Activated CD4-positive, alpha-beta memory T cell treated with anti-CD3 and anti-CD28 coated beads for 36 hours (primary cell): ENCODE measurements at regions not wholly inside any gene's neighbourhood (a gene's known extent, or its start where the extent isn't known, plus 50 kb on each side); places are given as distances from the start of the nearest gene placed in this dataset. TPM values are rescaled to one million over a fixed set of nuclear protein-coding genes. Genes with fewer than 3 reads are reported as not detected.

ENCODE experiments used
- CTCF ChIA-PET: fragments of 350-600 bp; sonication (Branson Sonifier 250); formaldehyde crosslinking; loops from one replicate; lab custom pipeline; 2021; ENCODE audit warnings: antibody characterized with exemption, inconsistent platforms; lab: Charles Lee
- POLR2A ChIA-PET: fragments of 350-600 bp; sonication (Branson Sonifier 250); formaldehyde crosslinking; loops from one replicate; lab custom pipeline; 2021; ENCODE audit warnings: antibody characterized with exemption; lab: Charles Lee
- DNase-seq: peaks from one replicate; pipeline ENCODE4 v3.0.0-alpha.2; 2020
- H3K27ac Mint-ChIP-seq: one replicate; pipeline ENCODE4 v1.8.0; 2021; ENCODE audit warnings: mixed read lengths
- H3K27me3 Mint-ChIP-seq: one replicate; pipeline ENCODE4 v1.8.0; 2021; ENCODE audit warnings: mixed read lengths
- H3K36me3 Mint-ChIP-seq: one replicate; pipeline ENCODE4 v1.8.0; 2021; ENCODE audit warnings: mixed read lengths
- H3K4me1 Mint-ChIP-seq: one replicate; pipeline ENCODE4 v1.8.0; 2021; ENCODE audit warnings: low read depth, mixed read lengths
- H3K4me3 Mint-ChIP-seq: one replicate; pipeline ENCODE4 v1.8.0; 2021; ENCODE audit warnings: mild to moderate bottlenecking, mixed read lengths
- H3K9me3 Mint-ChIP-seq: one replicate; pipeline ENCODE4 v1.8.0; 2021; ENCODE audit warnings: mixed read lengths
- intact Hi-C: fragments of 100-400 bp; cut with micrococcal nuclease; formaldehyde crosslinking; loops from one replicate; pipeline ENCODE4 v1.15.1; 2023
- microRNA-seq: library from miRNA; unstranded; fragments of <30 nt; microRNA quantifications from one replicate; pipeline ENCODE4 v1.2.0, GENCODE V29; 2022; ENCODE audit warnings: borderline number of aligned reads, borderline microRNAs expressed, borderline replicate concordance

- POLR2A ChIA-PET = no interaction called here
- H3K9me3 Mint-ChIP-seq = peaks cover 2% of the 10 kb centered on the region
- no peaks in the 10 kb centered on the region for H3K4me1 Mint-ChIP-seq
- CTCF ChIA-PET = no interaction called here
- DNase-seq = no peak
- H3K4me3 Mint-ChIP-seq = no peak overlapping the region
- H3K36me3 Mint-ChIP-seq = no peaks in the 10 kb centered on the region
- H3K27ac Mint-ChIP-seq = no peak overlapping the region
- intact Hi-C loops = no loop called here
- H3K27me3 Mint-ChIP-seq = no peaks in the 10 kb centered on the region
These were observed 75.9 kb upstream of the NRXN1 start for GRCh38 chr2:51107841-51108240.

- intact Hi-C loops = no loop called here
- H3K4me3 Mint-ChIP-seq = no peak overlapping the region
- no peak for DNase-seq
- no peak overlapping the region for H3K27ac Mint-ChIP-seq
- ChIA-PET POLR2A (no interaction called here), CTCF (no interaction called here)
- H3K4me1 Mint-ChIP-seq = no peaks in the 10 kb centered on the region
- peaks cover 5% of the 10 kb centered on the region for H3K9me3 Mint-ChIP-seq
- H3K27me3 Mint-ChIP-seq = no peaks in the 10 kb centered on the region
- no peaks in the 10 kb centered on the region for H3K36me3 Mint-ChIP-seq
These were observed 73.9 kb upstream of the NRXN1 start for GRCh38 chr2:51105811-51106210.

GRCh38 chr2:51103205-51103604 lies 71.3 kb upstream of the NRXN1 start:
- Mint-ChIP-seq H3K27me3 (no peaks in the 10 kb centered on the region), H3K4me1 (no peaks in the 10 kb centered on the region), H3K36me3 (no peaks in the 10 kb centered on the region), H3K4me3 (no peak overlapping the region), H3K27ac (no peak overlapping the region), H3K9me3 (peaks cover 3% of the 10 kb centered on the region)
- DNase-seq = no peak
- CTCF ChIA-PET = no interaction called here
- intact Hi-C loops = no loop called here
- POLR2A ChIA-PET = no interaction called here

GRCh38 chr2:51093016-51093415 lies 61.1 kb upstream of the NRXN1 start:
- Mint-ChIP-seq H3K36me3 (no peaks in the 10 kb centered on the region), H3K27me3 (no peaks in the 10 kb centered on the region), H3K4me1 (no peaks in the 10 kb centered on the region), H3K4me3 (no peak overlapping the region), H3K27ac (no peak overlapping the region), H3K9me3 (peaks cover 11% of the 10 kb centered on the region)
- ChIA-PET POLR2A (no interaction called here), CTCF (no interaction called here)
- intact Hi-C loops = no loop called here
- no peak for DNase-seq

- intact Hi-C loops = no loop called here
- H3K36me3 Mint-ChIP-seq = no peaks in the 10 kb centered on the region
- peaks cover 13% of the 10 kb centered on the region for H3K9me3 Mint-ChIP-seq
- ChIA-PET CTCF (no interaction called here), POLR2A (no interaction called here)
- H3K4me1 Mint-ChIP-seq = no peaks in the 10 kb centered on the region
- DNase-seq = no peak
- H3K4me3 Mint-ChIP-seq = no peak overlapping the region
- no peak overlapping the region for H3K27ac Mint-ChIP-seq
- H3K27me3 Mint-ChIP-seq = no peaks in the 10 kb centered on the region
These were observed 53.6 kb upstream of the NRXN1 start for GRCh38 chr2:51085420-51086068.

- Mint-ChIP-seq H3K4me1 (no peaks in the 10 kb centered on the region), H3K9me3 (peaks cover 13% of the 10 kb centered on the region), H3K4me3 (no peak overlapping the region), H3K27me3 (no peaks in the 10 kb centered on the region), H3K36me3 (no peaks in the 10 kb centered on the region), H3K27ac (no peak overlapping the region)
- intact Hi-C loops = no loop called here
- ChIA-PET POLR2A (no interaction called here), CTCF (no interaction called here)
- no peak for DNase-seq
These were observed 52.8 kb upstream of the NRXN1 start for GRCh38 chr2:51084750-51085149.

Small RNA genes lying in the stretch of these regions (microRNA-seq; reads per million reads assigned to microRNA genes)
- not detected for gene MIR4431
